Hepatocyte (in vitro differentiated cells): ENCODE measurements at regions not wholly inside any gene's neighbourhood (a gene's known extent, or its start where the extent isn't known, plus 50 kb on each side); places are given as distances from the start of the nearest gene placed in this dataset.

Experiments
- DNase-seq: peaks from one replicate; pipeline ENCODE4 v3.0.0-alpha.2; 2016; ENCODE audit warnings: low spot score
- H2AFZ ChIP-seq: fragments of 200-600 bp; sonication (generic); 2 replicates; pipeline ENCODE4 v1.6.0; 2016; ENCODE audit warnings: antibody characterized with exemption, mild to moderate bottlenecking
- H3K27ac ChIP-seq: fragments of 200-600 bp; sonication (generic); 2 replicates; pipeline ENCODE4 v1.5.1; 2016; ENCODE audit warnings: mild to moderate bottlenecking
- H3K27me3 ChIP-seq: fragments of 200-600 bp; sonication (generic); 2 replicates; pipeline ENCODE4 v1.6.1; 2016
- H3K36me3 ChIP-seq: fragments of 200-600 bp; sonication (generic); replicated peaks from 2 replicates; pipeline ENCODE4 v1.5.1; 2016; ENCODE audit warnings: low read depth; ENCODE audit not compliant: insufficient read depth
- H3K4me1 ChIP-seq: fragments of 200-600 bp; sonication (generic); 2 replicates; pipeline ENCODE4 v1.5.1; 2016; ENCODE audit warnings: mild to moderate bottlenecking, moderate library complexity; ENCODE audit not compliant: insufficient read depth
- H3K4me2 ChIP-seq: fragments of 200-600 bp; sonication (generic); 2 replicates; pipeline ENCODE4 v1.6.0; 2016
- H3K4me3 ChIP-seq: fragments of 200-600 bp; sonication (generic); 2 replicates; pipeline ENCODE4 v1.5.1; 2016; ENCODE audit warnings: mild to moderate bottlenecking
- H3K79me2 ChIP-seq: fragments of 200-600 bp; sonication (generic); 2 replicates; pipeline ENCODE4 v1.6.0; 2017; ENCODE audit warnings: mild to moderate bottlenecking
- H3K9me2 ChIP-seq: fragments of 200-600 bp; sonication (generic); replicated peaks from 2 replicates; pipeline ENCODE4 v1.6.0; 2017; ENCODE audit warnings: mild to moderate bottlenecking; ENCODE audit not compliant: insufficient read depth
- H3K9me3 ChIP-seq: fragments of 200-600 bp; sonication (generic); 2 replicates; pipeline ENCODE4 v1.5.1; 2016; ENCODE audit warnings: low read depth, mild to moderate bottlenecking
- H4K20me1 ChIP-seq: fragments of 200-600 bp; sonication (generic); 2 replicates; pipeline ENCODE4 v1.6.0; 2016; ENCODE audit warnings: mild to moderate bottlenecking; ENCODE audit not compliant: insufficient read depth, poor library complexity, severe bottlenecking
- EZH2 ChIP-seq: fragments of 200-600 bp; sonication (generic); IDR thresholded peaks from 2 replicates; pipeline ENCODE4 v1.6.1; 2016; ENCODE audit warnings: antibody characterized with exemption, mild to moderate bottlenecking, borderline replicate concordance
- EZH2phosphoT487 ChIP-seq: fragments of 200-600 bp; sonication (generic); IDR thresholded peaks from one replicate; pipeline ENCODE4 v1.6.1; 2018; ENCODE audit warnings: antibody characterized with exemption, mild to moderate bottlenecking, low read depth, moderate library complexity; ENCODE audit not compliant: unreplicated experiment, severe bottlenecking
- WGBS: methylation state at CpG from one replicate; pipeline ENCODE4 v1.1.6; 2016; ENCODE audit warnings: low lambda C conversion rate; ENCODE audit errors: missing lambda C conversion rate; 5-methylcytosine and 5-hydroxymethylcytosine counted together
- TF ChIP-seq, protein P1 (sequence below): fragments of 200-600 bp; sonication (generic); IDR thresholded peaks from 2 replicates; pipeline ENCODE4 v1.5.1; 2016; ENCODE audit warnings: antibody characterized with exemption, mild to moderate bottlenecking; ENCODE audit not compliant: poor library complexity

DNA sequence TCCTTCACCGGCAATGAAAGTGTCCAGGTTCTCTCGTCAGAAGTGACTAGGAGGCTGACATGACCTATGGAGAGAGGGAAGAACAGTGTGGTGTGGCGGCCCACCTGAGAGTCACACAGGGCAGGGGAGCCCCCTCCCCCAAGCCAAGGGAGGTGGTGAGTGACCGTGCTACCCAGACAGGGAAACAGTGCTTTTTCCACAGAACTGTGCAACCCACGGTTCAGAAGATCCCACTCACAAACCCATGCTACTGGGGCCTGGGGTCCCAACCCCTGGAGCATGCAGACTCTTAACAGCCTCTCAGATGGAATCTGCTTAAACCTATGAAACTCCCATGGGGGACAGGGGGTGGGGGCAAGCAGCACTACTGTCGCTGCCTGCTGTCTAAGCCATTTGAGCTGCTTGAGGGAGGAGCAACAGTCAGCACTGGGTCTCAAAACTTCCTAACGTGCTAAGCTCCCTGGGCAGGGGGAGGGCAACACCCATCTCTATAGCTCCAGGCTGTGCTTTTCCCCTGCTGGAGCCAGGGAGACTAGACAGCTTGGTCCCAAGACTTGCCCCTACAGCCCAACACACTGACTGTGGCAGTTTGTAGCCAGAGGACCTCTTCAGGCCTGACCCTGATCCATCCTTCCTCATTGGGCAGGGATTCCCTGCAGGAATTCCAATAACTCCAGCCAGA lies 850.4 kb upstream of the AADAT start:
- Histone ChIP-seq H3K4me3 (no peak overlapping the region), H3K9me2 (no peaks in the 10 kb centered on the region), H3K36me3 (no peaks in the 10 kb centered on the region), H3K79me2 (no peaks in the 10 kb centered on the region), H3K4me2 (no peak overlapping the region), H3K27me3 (no peaks in the 10 kb centered on the region), H3K27ac (no peak overlapping the region), H3K4me1 (no peaks in the 10 kb centered on the region), H2AFZ (no peak overlapping the region), H4K20me1 (no peaks in the 10 kb centered on the region), H3K9me3 (no peaks in the 10 kb centered on the region)
- TF ChIP-seq, protein P1, sequence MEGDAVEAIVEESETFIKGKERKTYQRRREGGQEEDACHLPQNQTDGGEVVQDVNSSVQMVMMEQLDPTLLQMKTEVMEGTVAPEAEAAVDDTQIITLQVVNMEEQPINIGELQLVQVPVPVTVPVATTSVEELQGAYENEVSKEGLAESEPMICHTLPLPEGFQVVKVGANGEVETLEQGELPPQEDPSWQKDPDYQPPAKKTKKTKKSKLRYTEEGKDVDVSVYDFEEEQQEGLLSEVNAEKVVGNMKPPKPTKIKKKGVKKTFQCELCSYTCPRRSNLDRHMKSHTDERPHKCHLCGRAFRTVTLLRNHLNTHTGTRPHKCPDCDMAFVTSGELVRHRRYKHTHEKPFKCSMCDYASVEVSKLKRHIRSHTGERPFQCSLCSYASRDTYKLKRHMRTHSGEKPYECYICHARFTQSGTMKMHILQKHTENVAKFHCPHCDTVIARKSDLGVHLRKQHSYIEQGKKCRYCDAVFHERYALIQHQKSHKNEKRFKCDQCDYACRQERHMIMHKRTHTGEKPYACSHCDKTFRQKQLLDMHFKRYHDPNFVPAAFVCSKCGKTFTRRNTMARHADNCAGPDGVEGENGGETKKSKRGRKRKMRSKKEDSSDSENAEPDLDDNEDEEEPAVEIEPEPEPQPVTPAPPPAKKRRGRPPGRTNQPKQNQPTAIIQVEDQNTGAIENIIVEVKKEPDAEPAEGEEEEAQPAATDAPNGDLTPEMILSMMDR: no peak
- TF ChIP-seq EZH2phosphoT487: no peak
- no peak for DNase-seq
- 82% methylated on average over 7 of the region's 7 CpGs for WGBS

DNA sequence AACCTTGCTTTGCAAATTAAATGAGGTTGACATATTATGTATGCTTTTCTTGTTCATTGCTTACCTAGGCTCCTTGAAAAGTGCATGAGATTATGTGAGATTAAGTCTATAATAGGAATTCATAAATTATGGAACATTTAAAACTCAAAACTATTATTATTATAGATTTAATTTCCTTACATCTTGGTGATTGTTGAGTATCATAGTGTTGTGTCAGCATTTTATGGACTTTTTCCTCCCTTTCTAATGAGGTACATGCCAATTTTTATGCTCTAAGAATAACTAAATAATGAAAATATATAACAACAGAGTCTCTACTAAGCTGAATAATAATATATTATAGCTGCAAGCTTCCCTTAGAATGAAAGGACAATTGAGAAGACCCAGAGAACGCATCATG lies 848.8 kb upstream of the AADAT start:
- H3K4me1 ChIP-seq: no peaks in the 10 kb centered on the region
- WGBS: 85% methylated on average over 1 of the region's 1 CpG
- no peaks in the 10 kb centered on the region for H3K79me2 ChIP-seq
- TF ChIP-seq EZH2 (no peak), EZH2phosphoT487 (no peak)
- TF ChIP-seq, protein P1: no peak
- no peaks in the 10 kb centered on the region for H4K20me1 ChIP-seq
- no peaks in the 10 kb centered on the region for H3K36me3 ChIP-seq
- no peak overlapping the region for H2AFZ ChIP-seq
- H3K9me2 ChIP-seq: no peaks in the 10 kb centered on the region
- no peak overlapping the region for H3K4me2 ChIP-seq
- H3K9me3 ChIP-seq: no peaks in the 10 kb centered on the region
- H3K4me3 ChIP-seq: no peak overlapping the region
- no peak for DNase-seq
- H3K27ac ChIP-seq: no peak overlapping the region
- no peaks in the 10 kb centered on the region for H3K27me3 ChIP-seq

DNA sequence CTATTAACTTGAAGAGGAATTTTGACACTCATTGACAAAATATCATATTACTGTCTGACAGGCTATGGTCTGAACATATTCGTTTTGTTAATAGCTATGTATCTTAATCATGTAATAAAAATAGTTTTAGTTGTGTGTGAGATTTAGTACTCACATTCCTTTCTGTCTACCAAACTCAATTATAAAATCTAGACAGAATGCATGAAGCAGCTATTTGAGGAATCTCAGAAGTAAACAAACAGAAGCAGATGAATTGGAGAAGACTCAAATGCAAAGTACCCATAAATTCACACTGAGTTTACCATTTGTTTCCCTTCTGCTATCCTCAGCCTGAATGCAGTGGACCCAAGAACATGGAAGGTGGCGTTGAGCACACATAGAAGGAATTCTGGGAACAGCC lies 841.6 kb upstream of the AADAT start:
- TF ChIP-seq EZH2phosphoT487 (no peak), EZH2 (no peak)
- TF ChIP-seq, protein P1: no peak
- Histone ChIP-seq H3K9me2 (no peaks in the 10 kb centered on the region), H3K79me2 (no peaks in the 10 kb centered on the region), H3K4me2 (no peak overlapping the region), H3K36me3 (no peaks in the 10 kb centered on the region), H3K9me3 (no peaks in the 10 kb centered on the region), H4K20me1 (no peaks in the 10 kb centered on the region), H3K4me3 (no peak overlapping the region), H2AFZ (no peak overlapping the region), H3K27me3 (no peaks in the 10 kb centered on the region), H3K4me1 (peaks cover 4% of the 10 kb centered on the region), H3K27ac (no peak overlapping the region)
- WGBS: 66% methylated on average over 2 of the region's 2 CpGs
- DNase-seq: no peak

DNA sequence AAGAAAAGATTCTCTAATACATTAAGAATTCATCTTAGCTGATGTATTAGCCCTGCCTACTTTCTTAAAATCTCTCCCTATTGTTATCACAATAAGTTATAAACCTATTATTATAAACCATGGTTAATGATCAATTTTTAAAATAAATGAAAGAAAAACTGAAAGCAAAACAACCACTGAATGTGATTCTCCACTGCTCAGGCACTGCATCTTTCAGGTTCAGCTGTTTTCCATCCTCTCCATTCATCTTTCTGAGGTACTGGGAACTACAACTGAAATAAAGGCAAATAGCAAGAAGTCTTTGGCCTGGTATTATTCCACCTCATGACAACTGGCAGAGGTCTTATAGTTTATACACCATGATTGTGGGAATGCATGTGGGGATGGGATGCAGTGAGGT lies 798.9 kb upstream of the AADAT start:
- Histone ChIP-seq H4K20me1 (no peaks in the 10 kb centered on the region), H2AFZ (no peak overlapping the region), H3K36me3 (no peaks in the 10 kb centered on the region), H3K9me2 (no peaks in the 10 kb centered on the region), H3K27me3 (no peaks in the 10 kb centered on the region), H3K27ac (no peak overlapping the region), H3K4me3 (no peak overlapping the region), H3K9me3 (no peaks in the 10 kb centered on the region), H3K4me2 (no peak overlapping the region), H3K79me2 (no peaks in the 10 kb centered on the region), H3K4me1 (no peaks in the 10 kb centered on the region)
- no peak for DNase-seq
- TF ChIP-seq, protein P1: no peak
- TF ChIP-seq EZH2 (no peak), EZH2phosphoT487 (no peak)
